ENCODE measurements at regions not wholly inside any gene's neighbourhood (a gene's known extent, or its start where the extent isn't known, plus 50 kb on each side); places are given as distances from the start of the nearest gene placed in this dataset.

- Mint-ChIP-seq H3K9me3 (no peaks in the 10 kb centered on the region), H3K27ac (no peak overlapping the region), H3K36me3 (no peaks in the 10 kb centered on the region), H3K4me1 (peaks cover 11% of the 10 kb centered on the region; the same call in 1 of the 2 replicates), H3K4me3 (no peak overlapping the region), H3K27me3 (ENCODE audit: low read depth) (peaks cover 4% of the 10 kb centered on the region; the same call in 1 of the 2 replicates)
- ChIA-PET CTCF (interaction anchor here (0.6 to 2.4 kb wide), 12 partner anchors 13 to 126 kb away, joined by 3 to 31 read pairs (median 6); partner anchors contain the start of gene KCNA1), POLR2A (interaction anchor here (1.2 kb wide), 1 partner anchor 66 kb away, joined by 3 read pairs; the partner anchor contains the start of gene KCNA1)
- DNase-seq (ENCODE audit: low spot score) (peak; percentile 42), ATAC-seq (peak; percentile 87)
- TF ChIP-seq FOXJ3 (CRISPR knock-in tag; IDR thresholded peaks at IDR 0.05; ENCODE audit: borderline replicate concordance) (no peak), PRRX2 (CRISPR knock-in tag; IDR thresholded peaks at IDR 0.05) (no peak), GABPB1 (CRISPR knock-in tag; IDR thresholded peaks at IDR 0.05) (no peak), CDX4 (CRISPR knock-in tag; IDR thresholded peaks at IDR 0.05; ENCODE audit: borderline replicate concordance) (no peak), FOXK1 (CRISPR knock-in tag; IDR thresholded peaks at IDR 0.05) (no peak), PRDM15 (CRISPR knock-in tag; IDR thresholded peaks at IDR 0.05) (no peak), USF1 (CRISPR knock-in tag; IDR thresholded peaks at IDR 0.05) (no peak), NR1H2 (CRISPR knock-in tag; IDR thresholded peaks at IDR 0.05) (no peak), ERG (CRISPR knock-in tag; IDR thresholded peaks at IDR 0.05) (no peak), TP53 (CRISPR knock-in tag; IDR thresholded peaks at IDR 0.05) (no peak), MLX (CRISPR knock-in tag; IDR thresholded peaks at IDR 0.05) (no peak), ATF2 (CRISPR knock-in tag; IDR thresholded peaks at IDR 0.05; ENCODE audit: borderline replicate concordance, low read depth) (no peak)
These were observed 65.9 kb downstream of the KCNA1 start for GRCh38 chr12:4975574-4975973.

GRCh38 chr12:4977102-4977501 lies 66.6 kb upstream of the KCNA5 start:
- peaks cover 4% of the 10 kb centered on the region; the same call in 1 of the 2 replicates for H3K27me3 Mint-ChIP-seq (ENCODE audit: low read depth)
- H3K4me1 Mint-ChIP-seq: peaks cover 11% of the 10 kb centered on the region; the same call in 1 of the 2 replicates
- H3K4me3 Mint-ChIP-seq: no peak overlapping the region
- CTCF ChIA-PET: interaction anchor here (2.1 kb wide), 1 partner anchor 69 kb away, joined by 6 read pairs; no protein-coding TSS in a partner anchor
- TF ChIP-seq STAT6 (CRISPR knock-in tag; conservative IDR thresholded peaks at IDR 0.05; ENCODE audit: low read depth): no peak
- no peak for TF ChIP-seq NFYB (CRISPR knock-in tag; conservative IDR thresholded peaks at IDR 0.05; ENCODE audit: low read depth)
- no peak for TF ChIP-seq ZNF512 (CRISPR knock-in tag; IDR thresholded peaks at IDR 0.05; ENCODE audit: borderline replicate concordance)
- no peak for TF ChIP-seq FOXP4 (CRISPR knock-in tag; IDR thresholded peaks at IDR 0.05)
- no peak for TF ChIP-seq ZNF416 (CRISPR knock-in tag; IDR thresholded peaks at IDR 0.05)
- no peak for TF ChIP-seq MYBL2 (CRISPR knock-in tag; IDR thresholded peaks at IDR 0.05)
- no peak for TF ChIP-seq OVOL2 (CRISPR knock-in tag; IDR thresholded peaks at IDR 0.05; ENCODE audit: borderline replicate concordance)
- POLR2A ChIA-PET: no interaction called here
- no peak overlapping the region for H3K27ac Mint-ChIP-seq
- H3K36me3 Mint-ChIP-seq: no peaks in the 10 kb centered on the region
- no peaks in the 10 kb centered on the region for H3K9me3 Mint-ChIP-seq
- ATAC-seq (no peak), DNase-seq (ENCODE audit: low spot score) (no peak)
